ENCODE measurements at regions not wholly inside any gene's neighbourhood (a gene's known extent, or its start where the extent isn't known, plus 50 kb on each side); places are given as distances from the start of the nearest gene placed in this dataset.
A peak's percentile ranks its signal among the peaks of the same experiment; 100 is the strongest.

GRCh38 chr9:31388660-31389059 lies 995.8 kb upstream of the ACO1 start:
- Histone ChIP-seq H3F3A (ENCODE audit: control insufficient read depth, insufficient read depth) (no peaks in the 10 kb centered on the region), H3K36me3 (ENCODE audit: control insufficient read depth, low read length) (no peaks in the 10 kb centered on the region), H3K9me2 (replicated peaks; ENCODE audit: control insufficient read depth, low read length) (no peaks in the 10 kb centered on the region), H3K4me1 (ENCODE audit: control insufficient read depth, low read length) (peaks cover 14% of the 10 kb centered on the region), H4K20me1 (ENCODE audit: control insufficient read depth, insufficient read depth, low read depth, low read length) (no peaks in the 10 kb centered on the region), H3K79me2 (ENCODE audit: control insufficient read depth, low read length) (no peaks in the 10 kb centered on the region), H3K27ac (ENCODE audit: low read depth, low read length) (no peak overlapping the region), H3K4me3 (ENCODE audit: low read length) (no peak overlapping the region), H3K27me3 (ENCODE audit: control insufficient read depth, low read length) (no peaks in the 10 kb centered on the region), H3K9me3 (ENCODE audit: control insufficient read depth, insufficient read depth, low read length) (no peaks in the 10 kb centered on the region), H3K4me2 (ENCODE audit: low read length) (no peak overlapping the region)
- TF ChIP-seq EZH2phosphoT487 (IDR thresholded peaks at IDR 0.05; ENCODE audit: borderline replicate concordance, low read length): no peak
- no peak for TF ChIP-seq CTCF (IDR thresholded peaks at IDR 0.05; ENCODE audit: low read depth, low read length, poor library complexity, severe bottlenecking)

DNA sequence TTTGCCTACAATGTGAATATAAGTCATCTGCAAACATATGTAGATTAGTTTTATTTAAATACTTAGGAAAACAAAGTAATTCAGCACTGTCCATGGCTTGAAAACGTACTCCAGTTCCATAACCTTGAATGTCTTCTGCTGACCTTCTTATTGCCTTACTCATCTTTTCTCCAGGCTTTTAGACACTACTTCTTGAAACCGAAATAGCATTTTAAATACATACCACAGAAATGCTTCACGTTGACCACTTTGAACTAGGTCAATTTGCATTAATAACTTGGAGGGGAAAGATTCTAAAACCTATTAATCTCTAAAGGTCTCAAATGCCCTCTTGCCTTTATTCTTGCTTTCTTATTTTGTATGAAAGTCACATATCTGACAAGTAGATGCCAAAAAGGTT lies 995.4 kb upstream of the ACO1 start:
- Histone ChIP-seq H3K36me3 (ENCODE audit: control insufficient read depth, low read length) (no peaks in the 10 kb centered on the region), H3K9me2 (replicated peaks; ENCODE audit: control insufficient read depth, low read length) (no peaks in the 10 kb centered on the region), H3K27me3 (ENCODE audit: control insufficient read depth, low read length) (no peaks in the 10 kb centered on the region), H3F3A (ENCODE audit: control insufficient read depth, insufficient read depth) (no peaks in the 10 kb centered on the region), H3K4me2 (ENCODE audit: low read length) (no peak overlapping the region), H3K27ac (ENCODE audit: low read depth, low read length) (no peak overlapping the region), H3K4me1 (ENCODE audit: control insufficient read depth, low read length) (peaks cover 14% of the 10 kb centered on the region), H4K20me1 (ENCODE audit: control insufficient read depth, insufficient read depth, low read depth, low read length) (no peaks in the 10 kb centered on the region), H3K4me3 (ENCODE audit: low read length) (no peak overlapping the region), H3K9me3 (ENCODE audit: control insufficient read depth, insufficient read depth, low read length) (no peaks in the 10 kb centered on the region), H3K79me2 (ENCODE audit: control insufficient read depth, low read length) (no peaks in the 10 kb centered on the region)
- TF ChIP-seq CTCF (IDR thresholded peaks at IDR 0.05; ENCODE audit: low read depth, low read length, poor library complexity, severe bottlenecking) (no peak), EZH2phosphoT487 (IDR thresholded peaks at IDR 0.05; ENCODE audit: borderline replicate concordance, low read length) (no peak)

DNA sequence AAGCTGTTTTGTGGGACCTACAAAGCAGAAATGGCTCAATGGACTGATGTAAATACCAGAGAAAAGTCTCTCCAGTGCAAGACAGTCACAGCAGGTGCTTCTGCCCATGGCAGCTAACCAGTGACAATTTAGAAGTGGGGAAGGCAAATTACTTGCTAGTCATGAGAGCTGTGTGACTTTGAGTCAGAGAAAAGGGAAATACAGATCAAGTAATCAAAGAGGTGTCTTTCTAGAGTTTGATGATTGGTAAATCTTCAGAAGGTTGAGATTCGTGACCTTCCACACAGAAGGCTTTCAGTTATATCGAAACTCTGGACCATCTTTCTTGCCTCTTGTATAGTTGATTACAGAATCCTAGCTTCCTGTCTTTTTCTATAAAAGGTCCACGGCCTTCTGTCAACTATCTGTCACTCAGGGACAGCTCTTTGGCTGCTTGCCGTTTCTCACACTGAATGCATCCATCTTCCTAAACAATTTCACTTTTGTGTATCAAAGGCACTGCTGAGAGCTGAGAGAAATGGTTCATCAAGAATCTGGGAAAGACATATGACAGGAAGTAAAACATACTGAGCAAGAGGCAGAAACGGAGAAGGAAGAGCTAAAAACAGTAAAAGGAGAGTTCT lies 993.9 kb upstream of the ACO1 start:
- no peaks in the 10 kb centered on the region for H4K20me1 ChIP-seq (ENCODE audit: control insufficient read depth, insufficient read depth, low read depth, low read length)
- no peak for TF ChIP-seq EZH2phosphoT487 (IDR thresholded peaks at IDR 0.05; ENCODE audit: borderline replicate concordance, low read length)
- no peak for TF ChIP-seq CTCF (IDR thresholded peaks at IDR 0.05; ENCODE audit: low read depth, low read length, poor library complexity, severe bottlenecking)
- H3K27ac ChIP-seq (ENCODE audit: low read depth, low read length): no peak overlapping the region
- no peaks in the 10 kb centered on the region for H3K9me2 ChIP-seq (replicated peaks; ENCODE audit: control insufficient read depth, low read length)
- H3K4me1 ChIP-seq (ENCODE audit: control insufficient read depth, low read length): peaks cover 14% of the 10 kb centered on the region
- no peaks in the 10 kb centered on the region for H3F3A ChIP-seq (ENCODE audit: control insufficient read depth, insufficient read depth)
- no peak overlapping the region for H3K4me3 ChIP-seq (ENCODE audit: low read length)
- no peaks in the 10 kb centered on the region for H3K79me2 ChIP-seq (ENCODE audit: control insufficient read depth, low read length)
- H3K9me3 ChIP-seq (ENCODE audit: control insufficient read depth, insufficient read depth, low read length): no peaks in the 10 kb centered on the region
- no peaks in the 10 kb centered on the region for H3K36me3 ChIP-seq (ENCODE audit: control insufficient read depth, low read length)
- no peaks in the 10 kb centered on the region for H3K27me3 ChIP-seq (ENCODE audit: control insufficient read depth, low read length)
- peak overlapping the region; percentile 3; the same call in 1 of the 2 replicates for H3K4me2 ChIP-seq (ENCODE audit: low read length)

Data from DOHH2 (cell line).